ENCODE measurements at regions not wholly inside any gene's neighbourhood (a gene's known extent, or its start where the extent isn't known, plus 50 kb on each side); places are given as distances from the start of the nearest gene placed in this dataset.

DNA sequence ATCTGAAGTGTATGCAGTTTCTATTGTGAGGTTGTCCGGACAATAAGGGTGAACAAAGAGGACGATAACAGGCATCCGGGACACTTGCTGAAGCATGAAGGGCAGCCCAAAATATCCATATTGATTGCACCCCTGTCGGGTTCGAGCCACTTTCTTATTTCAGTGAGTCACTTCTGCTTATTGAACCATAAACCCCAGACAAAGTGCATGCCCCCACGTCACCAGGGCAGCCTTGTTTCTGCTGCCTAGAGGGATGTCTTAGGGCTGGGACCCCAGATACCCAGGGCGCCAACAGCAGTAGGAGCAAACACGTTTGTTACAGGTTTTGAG lies 175.3 kb upstream of the LYZL1 start:
- no peak for DNase-seq (ENCODE audit: low read depth in 2 of 2)

DNA sequence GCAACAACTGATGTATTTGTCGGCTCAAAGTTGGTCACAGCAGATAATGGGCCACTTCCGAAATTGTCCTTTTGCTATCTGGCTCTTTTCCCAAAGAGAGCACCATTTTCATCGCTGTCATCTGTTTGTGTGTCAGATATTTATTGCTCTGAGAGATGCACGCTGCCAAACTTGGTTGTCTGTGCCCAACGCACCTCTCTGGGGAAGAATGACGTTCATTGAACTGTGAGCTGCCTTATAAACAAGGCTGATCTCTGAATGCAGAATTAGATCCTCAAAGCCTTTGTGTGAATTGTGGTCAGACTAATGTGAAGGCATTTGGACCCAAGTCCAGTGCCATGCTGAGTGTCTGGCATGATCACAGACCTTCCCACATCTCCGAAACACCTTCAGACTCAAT lies 174.7 kb upstream of the LYZL1 start:
- no peak for DNase-seq (ENCODE audit: low read depth in 2 of 2)

- no peak for DNase-seq (ENCODE audit: low read depth in 2 of 2)
Observed at GRCh38 chr10:29117781-29118180, 171.1 kb upstream of the LYZL1 start.

GRCh38 chr10:29119374-29119773 lies 169.5 kb upstream of the LYZL1 start:
- no peak for DNase-seq (ENCODE audit: low read depth in 2 of 2)

DNA sequence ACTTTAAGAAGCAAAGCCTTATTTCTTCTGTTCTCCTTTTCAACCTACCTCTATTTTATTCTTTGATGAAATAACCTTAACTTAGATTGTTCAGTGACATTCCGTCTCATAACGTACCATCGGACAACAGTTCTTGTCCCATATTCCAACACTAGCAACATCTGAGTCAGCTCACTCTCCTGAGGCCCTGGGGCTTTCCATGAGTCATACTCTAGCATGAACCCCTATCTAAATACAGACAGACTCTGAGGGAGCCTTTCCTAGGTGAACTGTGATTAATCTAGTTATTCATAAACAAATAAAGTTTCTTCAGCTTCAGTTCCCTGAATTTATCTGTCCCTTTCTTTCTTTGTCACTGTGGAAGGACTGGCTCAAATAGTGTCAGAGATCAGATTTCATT lies 168.7 kb upstream of the LYZL1 start:
- DNase-seq (ENCODE audit: low read depth in 2 of 2), result no peak

DNA sequence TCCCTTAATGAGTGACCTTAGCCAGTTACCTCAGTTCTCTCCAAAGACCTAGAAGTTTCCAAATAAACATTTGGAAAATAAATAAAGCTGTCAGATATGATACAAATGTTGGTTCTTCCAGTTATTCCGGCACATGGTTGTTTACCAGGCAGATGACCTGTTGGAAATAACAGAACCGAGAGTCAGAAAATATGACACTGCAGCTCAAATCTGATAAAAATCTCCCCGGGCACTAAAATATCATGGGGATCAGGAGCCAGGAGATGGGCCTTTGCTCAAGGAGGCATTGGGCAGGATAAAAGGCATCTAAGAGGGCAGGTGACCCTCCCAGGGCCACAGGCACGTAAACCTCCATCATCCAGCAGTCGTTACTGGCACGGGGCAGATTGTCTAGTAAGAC lies 164.0 kb upstream of the LYZL1 start:
- DNase-seq (ENCODE audit: low read depth in 2 of 2), result no peak

- DNase-seq (ENCODE audit: low read depth in 2 of 2), result no peak
Observed at GRCh38 chr10:29127037-29127700, 161.7 kb upstream of the LYZL1 start.

GRCh38 chr10:29127731-29128130 lies 161.1 kb upstream of the LYZL1 start:
- no peak for DNase-seq (ENCODE audit: low read depth in 2 of 2)

DNA sequence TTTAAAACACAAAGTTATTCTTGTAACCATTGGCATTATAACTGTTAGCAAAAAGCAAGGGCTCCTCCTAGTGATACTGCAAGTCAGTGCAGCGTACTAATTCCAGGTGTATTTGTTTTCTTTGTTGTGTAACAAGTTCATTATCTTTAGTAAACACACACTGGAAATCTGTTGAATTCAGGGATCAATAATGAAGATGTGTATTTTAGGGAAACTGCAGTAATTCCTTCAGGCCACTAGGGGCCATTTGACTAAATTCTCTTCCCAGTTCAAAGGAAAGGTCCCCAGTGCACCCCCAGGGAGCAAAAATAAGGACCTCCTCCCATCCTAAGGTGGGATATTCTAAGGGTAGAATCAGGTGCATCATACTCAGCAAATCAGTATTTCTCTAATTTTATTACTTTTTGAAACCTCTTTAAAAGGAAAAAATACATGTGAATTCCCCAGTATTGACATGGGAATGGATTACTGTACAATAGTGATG lies 158.6 kb upstream of the LYZL1 start:
- DNase-seq (ENCODE audit: low read depth in 2 of 2), result no peak

- DNase-seq (ENCODE audit: low read depth in 2 of 2), result no peak
Observed at GRCh38 chr10:29131952-29132547, 156.8 kb upstream of the LYZL1 start.

DNA sequence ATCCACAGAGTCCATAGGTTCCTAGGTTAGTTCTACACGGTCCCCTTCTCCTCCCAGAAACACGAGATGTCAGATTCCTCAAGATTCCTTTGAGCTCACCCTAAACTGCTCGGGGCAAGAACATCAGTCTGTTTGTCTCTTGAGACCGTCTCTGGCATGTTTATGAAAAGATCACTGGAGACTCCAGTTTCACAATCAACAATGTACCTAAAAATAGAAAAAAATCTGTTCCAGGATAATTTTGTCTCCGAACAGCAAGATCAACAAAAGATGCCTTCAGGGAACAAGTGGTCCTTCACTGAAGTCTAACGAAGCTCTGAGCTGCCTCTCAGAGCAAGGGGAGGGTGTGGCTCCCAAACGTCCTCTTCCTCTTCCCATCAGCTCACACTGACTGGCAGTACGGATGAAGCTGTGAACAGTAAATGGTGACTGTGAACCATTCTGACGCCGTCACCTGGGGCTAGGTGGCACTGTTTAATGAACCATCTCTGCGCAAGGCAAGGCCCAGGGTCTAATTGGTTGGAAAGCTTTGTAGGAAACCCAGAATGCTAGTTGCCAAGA lies 156.2 kb upstream of the LYZL1 start:
- no peak for DNase-seq (ENCODE audit: low read depth in 2 of 2)

DNA sequence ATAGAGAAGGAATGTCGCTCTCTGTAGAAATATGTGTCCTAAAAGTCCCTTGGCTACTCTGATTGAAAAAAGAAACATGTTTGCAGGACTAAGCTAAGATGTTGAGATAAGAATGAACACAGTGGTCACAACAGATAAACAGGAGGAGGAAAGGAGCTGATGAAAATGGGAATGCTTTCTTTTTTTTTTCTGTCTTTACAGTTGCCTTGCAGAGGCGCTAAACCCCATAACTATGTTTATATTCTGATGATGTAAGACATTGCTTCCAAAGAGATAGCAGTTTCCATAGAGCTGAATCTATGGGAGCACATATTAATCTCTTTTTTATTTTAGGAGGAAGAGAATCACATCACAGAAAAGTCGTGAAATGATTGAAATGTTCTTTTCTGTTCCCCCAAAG lies 153.5 kb upstream of the LYZL1 start:
- DNase-seq (ENCODE audit: low read depth in 2 of 2), result no peak

GRCh38 chr10:29136411-29136810 lies 152.5 kb upstream of the LYZL1 start:
- DNase-seq (ENCODE audit: low read depth in 2 of 2), result no peak

- no peak for DNase-seq (ENCODE audit: low read depth in 2 of 2)
Observed at GRCh38 chr10:29140151-29140550, 148.7 kb upstream of the LYZL1 start.

DNA sequence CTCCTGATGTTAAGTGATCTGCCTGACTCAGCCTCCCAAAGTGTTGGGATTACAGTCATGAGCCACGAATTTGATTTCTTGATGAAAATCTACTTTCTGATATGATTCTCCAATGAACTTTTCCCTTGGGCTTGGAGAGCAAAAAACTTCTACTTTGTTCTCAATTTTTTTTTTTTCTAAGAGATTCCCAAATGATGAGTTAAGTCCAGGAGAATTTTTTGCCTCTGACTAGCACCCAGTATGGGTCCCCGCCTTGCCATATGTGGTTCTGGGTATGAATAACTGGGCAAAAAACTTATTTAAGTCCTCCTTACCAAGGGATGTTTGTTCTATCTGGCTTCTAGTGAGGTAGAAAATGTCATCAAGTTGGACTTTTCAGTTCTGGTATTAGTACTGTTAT lies 147.9 kb upstream of the LYZL1 start:
- no peak for DNase-seq (ENCODE audit: low read depth in 2 of 2)

DNA sequence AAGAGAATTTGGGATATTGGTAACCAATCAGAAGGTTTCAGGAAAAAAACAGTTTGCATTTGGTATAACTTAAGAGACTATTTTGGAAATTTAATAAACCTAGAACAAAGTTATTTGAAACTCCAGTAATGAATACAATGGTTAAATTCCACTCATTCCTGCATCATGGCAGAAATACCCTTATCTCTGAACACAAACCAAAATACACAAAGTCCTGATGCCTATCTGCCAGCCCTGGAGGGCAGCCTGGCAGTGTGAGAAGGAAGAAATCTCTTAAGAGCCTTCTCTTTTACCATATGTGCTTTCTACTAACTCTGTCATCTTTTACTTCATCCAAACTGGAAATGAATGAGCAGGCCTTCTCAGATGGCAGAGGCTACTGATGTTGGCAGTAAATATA lies 147.1 kb upstream of the LYZL1 start:
- DNase-seq (ENCODE audit: low read depth in 2 of 2), result no peak

DNA sequence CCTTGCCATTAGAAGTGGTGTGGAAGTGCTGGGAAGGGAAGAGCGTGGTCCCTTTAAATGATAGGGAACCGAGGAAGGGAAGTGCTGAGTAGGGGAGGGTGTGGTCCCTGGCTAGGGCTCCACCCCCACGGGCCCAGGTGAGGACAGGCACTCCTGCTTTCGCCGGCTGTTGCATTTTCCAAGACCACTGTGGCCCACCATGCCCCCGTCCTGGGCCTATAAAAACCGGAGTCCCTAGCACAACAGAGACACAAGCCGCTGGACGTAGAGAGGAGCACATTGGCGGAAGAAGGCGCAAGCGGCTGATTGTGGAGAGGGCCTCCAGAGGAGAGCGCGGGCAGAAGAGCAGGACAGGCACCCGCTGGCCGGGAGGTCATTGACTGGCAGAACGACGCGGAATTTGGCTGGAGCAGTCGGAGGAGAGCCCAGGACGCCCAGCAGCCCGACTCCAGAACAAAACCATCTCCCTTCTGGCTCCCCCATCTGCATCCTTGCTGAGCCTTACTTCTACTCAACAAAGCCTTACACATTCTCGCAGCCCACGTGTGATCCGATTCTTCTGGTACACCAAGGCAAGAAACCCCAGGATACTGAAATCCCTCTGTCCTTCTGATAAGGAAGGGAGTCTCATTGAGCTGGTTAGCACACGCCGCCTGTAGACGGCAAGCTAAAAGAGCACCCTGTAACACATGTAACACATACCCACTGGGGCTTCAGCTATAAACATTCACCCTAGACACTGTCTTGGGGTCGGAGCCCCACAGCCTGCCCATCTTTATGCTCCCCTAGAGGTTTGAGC lies 146.2 kb upstream of the LYZL1 start:
- DNase-seq (ENCODE audit: low read depth in 2 of 2), result no peak

- DNase-seq (ENCODE audit: low read depth in 2 of 2), result no peak
Observed at GRCh38 chr10:29144126-29144525, 144.7 kb upstream of the LYZL1 start.

- no peak for DNase-seq (ENCODE audit: low read depth in 2 of 2)
Observed at GRCh38 chr10:29146311-29147100, 142.4 kb upstream of the LYZL1 start.

- DNase-seq (ENCODE audit: low read depth in 2 of 2), result no peak
Observed at GRCh38 chr10:29150010-29150409, 138.9 kb upstream of the LYZL1 start.

- no peak for DNase-seq (ENCODE audit: low read depth in 2 of 2)
Observed at GRCh38 chr10:29151005-29151404, 137.9 kb upstream of the LYZL1 start.

- DNase-seq (ENCODE audit: low read depth in 2 of 2), result no peak
Observed at GRCh38 chr10:29157321-29157720, 131.5 kb upstream of the LYZL1 start.

Measured in stimulated activated CD4-positive, alpha-beta T cell treated with anti-CD3 and anti-CD28 coated beads, Interleukin-1b, Interleukin-23, amount 100 ng/mL, for 1 hour (primary cell).